IMR-90 (cell line): ENCODE measurements at regions not wholly inside any gene's neighbourhood (a gene's known extent, or its start where the extent isn't known, plus 50 kb on each side); places are given as distances from the start of the nearest gene placed in this dataset.

Source experiments
- ATAC-seq: fragments of 200-7000 bp; cut with Tn5 transposase; 2 replicates; pipeline ENCODE4 v1.9.1; 2020; ENCODE audit warnings: low read depth, mild to moderate bottlenecking, moderate library complexity
- BruUV-seq: library from RNA; stranded (reverse); fragments of 400-500 nt; replicated peaks from 2 replicates; lab custom pipeline; 2021; lab: Mats Ljungman, UMichigan
- CTCF ChIA-PET: fragments of 300-600 bp; formaldehyde crosslinking; extraction: SDS; loops from one replicate; lab custom pipeline; 2021; ENCODE audit warnings: antibody characterized with exemption; lab: Yijun Ruan, JAX
- POLR2A ChIA-PET: fragments of 300-600 bp; sonication (Branson Sonifier 250); formaldehyde crosslinking; loops from one replicate; lab custom pipeline; 2022; ENCODE audit warnings: antibody characterized with exemption; ENCODE audit not compliant: unreplicated experiment; lab: Charles Lee
- DNase-seq: peaks from one replicate; pipeline ENCODE4 v3.0.0; 2013
- H2AFZ ChIP-seq: replicated peaks from 2 replicates; pipeline ENCODE3; 2013; ENCODE audit warnings: low read length, mild to moderate bottlenecking; ENCODE audit not compliant: poor library complexity
- H2AK5ac ChIP-seq: 2 replicates; pipeline ENCODE4 v1.6.1; 2013; ENCODE audit warnings: low read depth, low read length, inconsistent platforms
- H2AK9ac ChIP-seq: replicated peaks from 2 replicates; pipeline ENCODE3; 2013; ENCODE audit warnings: mild to moderate bottlenecking, low read depth, low read length, moderate library complexity; ENCODE audit not compliant: poor library complexity
- H2BK120ac ChIP-seq: 2 replicates; pipeline ENCODE4 v1.6.1; 2013; ENCODE audit warnings: low read depth, low read length, inconsistent platforms
- H2BK15ac ChIP-seq: 3 replicates; pipeline ENCODE4 v1.6.1; 2013; ENCODE audit warnings: low read depth, low read length, inconsistent platforms
- H2BK20ac ChIP-seq: 2 replicates; pipeline ENCODE4 v1.6.1; 2013; ENCODE audit warnings: low read depth, mild to moderate bottlenecking, inconsistent platforms, low read length, moderate library complexity
- H2BK5ac ChIP-seq: 2 replicates; pipeline ENCODE4 v1.6.1; 2013; ENCODE audit warnings: mild to moderate bottlenecking, low read depth, low read length, inconsistent platforms; ENCODE audit not compliant: poor library complexity, severe bottlenecking
- H3K14ac ChIP-seq: replicated peaks from 2 replicates; pipeline ENCODE4 v1.6.1; 2013; ENCODE audit warnings: low read depth, low read length, inconsistent platforms
- H3K18ac ChIP-seq: 2 replicates; pipeline ENCODE4 v1.6.1; 2013; ENCODE audit warnings: low read depth, low read length, control low read depth
- H3K23ac ChIP-seq: 2 replicates; pipeline ENCODE4 v1.6.1; 2013; ENCODE audit warnings: low read depth, low read length, inconsistent platforms
- H3K27ac ChIP-seq: 2 replicates; pipeline ENCODE4 v1.5.1; 2013; ENCODE audit warnings: mild to moderate bottlenecking, control low read depth, low read length; ENCODE audit not compliant: insufficient read depth
- H3K27me3 ChIP-seq: 2 replicates; pipeline ENCODE4 v1.6.1; 2013; ENCODE audit warnings: low read length; ENCODE audit not compliant: control insufficient read depth, insufficient read depth
- H3K36me3 ChIP-seq: 2 replicates; pipeline ENCODE4 v1.6.1; 2013; ENCODE audit warnings: low read length, mixed read lengths; ENCODE audit not compliant: control insufficient read depth, insufficient read depth
- H3K4ac ChIP-seq: 2 replicates; pipeline ENCODE4 v1.6.1; 2013; ENCODE audit warnings: low read depth, low read length, inconsistent platforms
- H3K4me1 ChIP-seq: 2 replicates; pipeline ENCODE4 v1.6.1; 2013; ENCODE audit warnings: low read length, mixed read lengths; ENCODE audit not compliant: control insufficient read depth, insufficient read depth
- H3K4me2 ChIP-seq: 2 replicates; pipeline ENCODE4 v1.6.1; 2013; ENCODE audit warnings: low read depth, mild to moderate bottlenecking, control low read depth, low read length, moderate library complexity
- H3K4me3 ChIP-seq: 2 replicates; pipeline ENCODE4 v1.5.1; 2013; ENCODE audit warnings: low read depth, mild to moderate bottlenecking, control low read depth, low read length, moderate library complexity; ENCODE audit not compliant: insufficient read depth
- H3K56ac ChIP-seq: 2 replicates; pipeline ENCODE4 v1.6.1; 2013; ENCODE audit warnings: low read length, inconsistent platforms; ENCODE audit not compliant: insufficient read depth; ENCODE audit errors: extremely low read depth
- H3K79me1 ChIP-seq, 2 experiments: 2 replicates each; pipeline ENCODE4 v1.6.1; 2013; ENCODE audit warnings: low read length in 2 of 2, inconsistent platforms in 1 of 2, low read depth in 1 of 2
- H3K9ac ChIP-seq: 2 replicates; pipeline ENCODE4 v1.6.1; 2013; ENCODE audit warnings: low read depth, low read length, control low read depth
- H3K9me1 ChIP-seq: 2 replicates; pipeline ENCODE4 v1.6.1; 2013; ENCODE audit warnings: low read length, inconsistent platforms; ENCODE audit not compliant: insufficient read depth
- H3K9me3 ChIP-seq: 2 replicates; pipeline ENCODE4 v1.6.1; 2013; ENCODE audit warnings: low read length; ENCODE audit not compliant: control insufficient read depth, insufficient read depth
- H4K20me1 ChIP-seq: 2 replicates; pipeline ENCODE4 v1.6.1; 2013; ENCODE audit warnings: low read length, inconsistent platforms; ENCODE audit not compliant: insufficient read depth
- H4K5ac ChIP-seq: 2 replicates; pipeline ENCODE4 v1.6.1; 2013; ENCODE audit warnings: mild to moderate bottlenecking, low read depth, low read length, control low read depth
- H4K8ac ChIP-seq, 2 experiments: 2 replicates each; pipeline ENCODE4 v1.6.1; 2013; ENCODE audit warnings: low read depth in 2 of 2, low read length in 2 of 2, control low read depth in 1 of 2, inconsistent platforms in 1 of 2
- H4K91ac ChIP-seq: 2 replicates; pipeline ENCODE4 v1.6.1; 2013; ENCODE audit warnings: low read depth, low read length, inconsistent platforms; ENCODE audit not compliant: insufficient read depth
- BHLHE40 ChIP-seq: fragments of 150-350 bp; IDR thresholded peaks from 2 replicates; pipeline ENCODE4 v1.6.1; 2016; ENCODE audit warnings: mild to moderate bottlenecking, low read depth, low read length
- CEBPB ChIP-seq: IDR thresholded peaks from 2 replicates; pipeline ENCODE4 v1.6.1; 2012; ENCODE audit warnings: low read depth, low read length, improper control_type of control experiment
- MAZ ChIP-seq: IDR thresholded peaks from 2 replicates; pipeline ENCODE4 v1.6.1; 2012; ENCODE audit warnings: low read depth, mild to moderate bottlenecking, low read length, improper control_type of control experiment, moderate library complexity, borderline replicate concordance
- POLR2A ChIP-seq: IDR thresholded peaks from 2 replicates; pipeline ENCODE4 v1.6.1; 2012; ENCODE audit warnings: mild to moderate bottlenecking, low read depth, low read length
- RAD21 ChIP-seq: IDR thresholded peaks from 2 replicates; pipeline ENCODE4 v1.6.1; 2012; ENCODE audit warnings: low read length, improper control_type of control experiment
- RFX5 ChIP-seq: IDR thresholded peaks from 2 replicates; pipeline ENCODE4 v1.8.0; 2012; ENCODE audit warnings: low read depth, mild to moderate bottlenecking, low read length, moderate library complexity
- SMC3 ChIP-seq: fragments of 150-350 bp; IDR thresholded peaks from 2 replicates; pipeline ENCODE4 v1.6.1; 2016; ENCODE audit warnings: low read depth, mild to moderate bottlenecking, antibody characterized with exemption, low read length, moderate library complexity
- WGBS, 2 experiments: methylation state at CpG; one replicate each; pipeline versions ENCODE4 v1.1.5 to v1.1.7; 2013; ENCODE audit warnings: missing lambda C conversion rate in 2 of 2; ENCODE audit not compliant: insufficient read length in 1 of 2; ENCODE audit errors: extremely low coverage in 2 of 2; 5-methylcytosine and 5-hydroxymethylcytosine counted together
- dilution Hi-C: fragments of 300-500 bp; cut with HindIII; formaldehyde crosslinking; loops from one replicate; pipeline ENCODE4 v1.14.3; 2018; ENCODE audit warnings: low sequenced_read_pairs; ENCODE audit not compliant: unreplicated experiment
- in situ Hi-C: fragments of 300-500 bp; cut with MboI; formaldehyde crosslinking; loops from 3 replicates; pipeline ENCODE4 v1.14.3; 2019; ENCODE audit warnings: low sequenced_read_pairs, inconsistent platforms, mixed read lengths
- intact Hi-C: fragments of 100-400 bp; cut with micrococcal nuclease; formaldehyde crosslinking; loops from 2 replicates; pipeline ENCODE4 v1.10.0; 2022

DNA sequence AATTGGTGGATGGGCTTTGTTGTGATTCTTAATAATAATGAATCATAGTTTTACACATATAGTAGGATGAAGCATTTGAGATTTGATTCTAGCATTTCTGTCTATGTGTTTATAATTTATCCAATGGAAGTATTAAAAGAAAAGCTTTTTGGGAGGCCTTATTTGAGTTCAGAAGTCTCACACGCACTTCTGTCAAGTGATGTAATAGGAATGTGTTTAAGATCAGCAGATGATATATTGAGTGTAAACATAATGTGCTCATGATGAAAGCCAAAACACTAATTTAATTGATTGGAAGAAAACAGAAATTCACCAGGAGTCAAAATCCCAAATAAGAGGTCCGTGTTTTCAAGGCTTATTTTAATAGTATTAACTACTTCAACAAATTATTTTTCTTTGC, 435.6 kb upstream of the HSF2 start:
- no peak overlapping the region for H2BK5ac ChIP-seq
- no peak overlapping the region for H2AK5ac ChIP-seq
- no peak overlapping the region for H3K4me3 ChIP-seq
- no peaks in the 10 kb centered on the region for H3K9me1 ChIP-seq
- H3K14ac ChIP-seq = no peak overlapping the region
- H2BK120ac ChIP-seq = no peak overlapping the region
- H4K5ac ChIP-seq = no peak overlapping the region
- WGBS, 2 experiments = no CpG with 5 or more reads among the region's 2 CpGs
- TF ChIP-seq MAZ = no peak
- no peak for TF ChIP-seq RFX5
- no peak for TF ChIP-seq POLR2A
- no peak for TF ChIP-seq RAD21
- no peak for TF ChIP-seq CEBPB
- TF ChIP-seq BHLHE40 = no peak
- TF ChIP-seq SMC3 = no peak
- no peak overlapping the region for H3K4ac ChIP-seq
- ChIA-PET POLR2A (no interaction called here), CTCF (no interaction called here)
- no peaks in the 10 kb centered on the region for H3K4me1 ChIP-seq
- no peak overlapping the region for H2BK15ac ChIP-seq
- intact Hi-C loops (no loop called here), dilution Hi-C loops (no loop called here), in situ Hi-C loops (no loop called here)
- H4K8ac ChIP-seq = no peak overlapping the region
- no peak overlapping the region for H3K9ac ChIP-seq
- H4K91ac ChIP-seq = no peak overlapping the region
- no peak overlapping the region for H2AFZ ChIP-seq
- no peak overlapping the region for H2BK20ac ChIP-seq
- no TSS peak for BruUV-seq
- H3K56ac ChIP-seq = no peak overlapping the region
- H3K9me3 ChIP-seq = no peaks in the 10 kb centered on the region
- H3K36me3 ChIP-seq = no peaks in the 10 kb centered on the region
- H3K27me3 ChIP-seq = no peaks in the 10 kb centered on the region
- H3K23ac ChIP-seq = no peak overlapping the region
- no peaks in the 10 kb centered on the region for H4K20me1 ChIP-seq
- H3K79me1 ChIP-seq = no peaks in the 10 kb centered on the region
- H3K27ac ChIP-seq = no peak overlapping the region
- no peak overlapping the region for H2AK9ac ChIP-seq
- H3K4me2 ChIP-seq = no peak overlapping the region
- H3K18ac ChIP-seq = no peak overlapping the region
- ATAC-seq (no peak), DNase-seq (no peak)
